ENCODE measurements at regions not wholly inside any gene's neighbourhood (a gene's known extent, or its start where the extent isn't known, plus 50 kb on each side); places are given as distances from the start of the nearest gene placed in this dataset.

DNA sequence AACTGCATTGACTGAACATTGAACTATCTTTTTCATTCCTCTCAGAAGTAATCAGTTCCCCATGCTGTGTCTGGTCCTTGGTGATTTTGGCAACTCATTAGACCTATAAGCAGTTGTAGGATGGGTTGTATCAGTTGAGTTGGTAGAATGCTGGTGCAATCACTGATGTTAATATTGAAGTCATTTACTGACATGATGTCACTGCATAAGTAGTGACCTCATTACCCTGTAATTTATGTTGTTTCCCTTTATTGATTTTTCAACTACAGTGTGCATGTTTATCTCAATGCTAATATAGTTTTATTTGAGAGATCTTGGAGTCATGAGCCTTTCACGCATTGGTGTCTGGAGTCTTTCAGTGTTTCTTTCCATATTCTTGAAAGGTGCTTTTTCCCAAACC is 275.0 kb downstream of the SPATA31D1 start:
- no peak overlapping the region for H3K4me3 ChIP-seq (ENCODE audit: control insufficient read depth, low read depth, low read length)
- DNase-seq (ENCODE audit: low read depth), result no peak
- TF ChIP-seq, protein P1, sequence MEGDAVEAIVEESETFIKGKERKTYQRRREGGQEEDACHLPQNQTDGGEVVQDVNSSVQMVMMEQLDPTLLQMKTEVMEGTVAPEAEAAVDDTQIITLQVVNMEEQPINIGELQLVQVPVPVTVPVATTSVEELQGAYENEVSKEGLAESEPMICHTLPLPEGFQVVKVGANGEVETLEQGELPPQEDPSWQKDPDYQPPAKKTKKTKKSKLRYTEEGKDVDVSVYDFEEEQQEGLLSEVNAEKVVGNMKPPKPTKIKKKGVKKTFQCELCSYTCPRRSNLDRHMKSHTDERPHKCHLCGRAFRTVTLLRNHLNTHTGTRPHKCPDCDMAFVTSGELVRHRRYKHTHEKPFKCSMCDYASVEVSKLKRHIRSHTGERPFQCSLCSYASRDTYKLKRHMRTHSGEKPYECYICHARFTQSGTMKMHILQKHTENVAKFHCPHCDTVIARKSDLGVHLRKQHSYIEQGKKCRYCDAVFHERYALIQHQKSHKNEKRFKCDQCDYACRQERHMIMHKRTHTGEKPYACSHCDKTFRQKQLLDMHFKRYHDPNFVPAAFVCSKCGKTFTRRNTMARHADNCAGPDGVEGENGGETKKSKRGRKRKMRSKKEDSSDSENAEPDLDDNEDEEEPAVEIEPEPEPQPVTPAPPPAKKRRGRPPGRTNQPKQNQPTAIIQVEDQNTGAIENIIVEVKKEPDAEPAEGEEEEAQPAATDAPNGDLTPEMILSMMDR (conservative IDR thresholded peaks at IDR 0.05; ENCODE audit: control insufficient read depth, insufficient read depth, low read depth, low read length), result no peak

GRCh38 chr9:82271106-82271561 is 282.6 kb downstream of the SPATA31D1 start:
- H3K4me3 ChIP-seq (ENCODE audit: control insufficient read depth, low read depth, low read length), result no peak overlapping the region
- TF ChIP-seq, protein P1 (conservative IDR thresholded peaks at IDR 0.05; ENCODE audit: control insufficient read depth, insufficient read depth, low read depth, low read length), result no peak
- peak; percentile 99 for DNase-seq (ENCODE audit: low read depth)

GRCh38 chr9:82273121-82273520 is 284.5 kb downstream of the SPATA31D1 start:
- H3K4me3 ChIP-seq (ENCODE audit: control insufficient read depth, low read depth, low read length), result no peak overlapping the region
- peak; percentile 71 for DNase-seq (ENCODE audit: low read depth)
- TF ChIP-seq, protein P1 (conservative IDR thresholded peaks at IDR 0.05; ENCODE audit: control insufficient read depth, insufficient read depth, low read depth, low read length), result no peak

- TF ChIP-seq, protein P1 (conservative IDR thresholded peaks at IDR 0.05; ENCODE audit: control insufficient read depth, insufficient read depth, low read depth, low read length), result no peak
- peak; percentile 39 for DNase-seq (ENCODE audit: low read depth)
- no peak overlapping the region for H3K4me3 ChIP-seq (ENCODE audit: control insufficient read depth, low read depth, low read length)
Observed at GRCh38 chr9:82275258-82275927, 286.8 kb downstream of the SPATA31D1 start.

GRCh38 chr9:82281066-82281465 is 292.5 kb downstream of the SPATA31D1 start:
- TF ChIP-seq, protein P1 (conservative IDR thresholded peaks at IDR 0.05; ENCODE audit: control insufficient read depth, insufficient read depth, low read depth, low read length), result no peak
- H3K4me3 ChIP-seq (ENCODE audit: control insufficient read depth, low read depth, low read length), result no peak overlapping the region
- peak; percentile 21 for DNase-seq (ENCODE audit: low read depth)

GRCh38 chr9:82284758-82285157 is 296.2 kb downstream of the SPATA31D1 start:
- TF ChIP-seq, protein P1 (conservative IDR thresholded peaks at IDR 0.05; ENCODE audit: control insufficient read depth, insufficient read depth, low read depth, low read length), result no peak
- H3K4me3 ChIP-seq (ENCODE audit: control insufficient read depth, low read depth, low read length), result no peak overlapping the region
- DNase-seq (ENCODE audit: low read depth), result peak; percentile 30

All from fibroblast of mammary gland (primary cell).